ENCODE measurements at regions not wholly inside any gene's neighbourhood (a gene's known extent, or its start where the extent isn't known, plus 50 kb on each side); places are given as distances from the start of the nearest gene placed in this dataset.

DNA sequence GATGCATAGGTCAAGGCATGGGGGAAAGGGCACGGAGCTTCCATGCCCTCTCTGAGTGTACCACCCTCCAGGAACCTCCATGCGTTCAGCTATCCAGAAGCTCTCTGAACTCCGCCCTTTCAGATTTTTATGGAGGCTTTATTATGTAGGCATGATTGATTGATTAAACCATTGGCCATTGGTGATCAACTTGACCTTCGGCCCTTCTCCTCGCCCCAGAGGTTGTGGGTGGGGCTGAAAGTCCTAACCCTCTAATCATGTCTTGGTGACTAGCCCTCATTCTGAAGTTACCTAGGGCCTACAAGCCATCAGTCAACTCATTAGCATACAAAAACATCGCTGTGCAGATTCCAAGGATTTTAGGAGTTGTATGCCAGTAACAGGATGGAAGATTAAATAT lies 323.7 kb upstream of the KLF4 start:
- TF ChIP-seq, protein P1, sequence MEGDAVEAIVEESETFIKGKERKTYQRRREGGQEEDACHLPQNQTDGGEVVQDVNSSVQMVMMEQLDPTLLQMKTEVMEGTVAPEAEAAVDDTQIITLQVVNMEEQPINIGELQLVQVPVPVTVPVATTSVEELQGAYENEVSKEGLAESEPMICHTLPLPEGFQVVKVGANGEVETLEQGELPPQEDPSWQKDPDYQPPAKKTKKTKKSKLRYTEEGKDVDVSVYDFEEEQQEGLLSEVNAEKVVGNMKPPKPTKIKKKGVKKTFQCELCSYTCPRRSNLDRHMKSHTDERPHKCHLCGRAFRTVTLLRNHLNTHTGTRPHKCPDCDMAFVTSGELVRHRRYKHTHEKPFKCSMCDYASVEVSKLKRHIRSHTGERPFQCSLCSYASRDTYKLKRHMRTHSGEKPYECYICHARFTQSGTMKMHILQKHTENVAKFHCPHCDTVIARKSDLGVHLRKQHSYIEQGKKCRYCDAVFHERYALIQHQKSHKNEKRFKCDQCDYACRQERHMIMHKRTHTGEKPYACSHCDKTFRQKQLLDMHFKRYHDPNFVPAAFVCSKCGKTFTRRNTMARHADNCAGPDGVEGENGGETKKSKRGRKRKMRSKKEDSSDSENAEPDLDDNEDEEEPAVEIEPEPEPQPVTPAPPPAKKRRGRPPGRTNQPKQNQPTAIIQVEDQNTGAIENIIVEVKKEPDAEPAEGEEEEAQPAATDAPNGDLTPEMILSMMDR (IDR thresholded peaks at IDR 0.05; ENCODE audit: low read length): no peak
- TF ChIP-seq EZH2 (IDR thresholded peaks at IDR 0.05; ENCODE audit: borderline replicate concordance, low read length): no peak

All from OCI-LY1 (cell line).